H9 (cell line): ENCODE measurements at regions not wholly inside any gene's neighbourhood (a gene's known extent, or its start where the extent isn't known, plus 50 kb on each side); places are given as distances from the start of the nearest gene placed in this dataset.

Experiments used
- DNase-seq: peaks from one replicate; pipeline ENCODE4 v3.0.0-alpha.2; 2017
- H2AFZ ChIP-seq: one replicate; pipeline ENCODE4 v1.6.1; 2013; ENCODE audit warnings: mild to moderate bottlenecking, low read length, control low read depth, moderate library complexity
- H2AK5ac ChIP-seq: 2 replicates; pipeline ENCODE4 v1.6.1; 2013; ENCODE audit warnings: low read length, control low read depth, mixed read lengths; ENCODE audit not compliant: insufficient read length
- H2BK120ac ChIP-seq: one replicate; pipeline ENCODE4 v1.6.1; 2013; ENCODE audit warnings: low read depth, mild to moderate bottlenecking, low read length, control low read depth, inconsistent platforms; ENCODE audit not compliant: poor library complexity, severe bottlenecking
- H2BK12ac ChIP-seq: 2 replicates; pipeline ENCODE4 v1.6.1; 2013; ENCODE audit warnings: low read length, control low read depth, mixed read lengths, low read depth; ENCODE audit not compliant: insufficient read length
- H2BK15ac ChIP-seq: 2 replicates; pipeline ENCODE4 v1.6.1; 2013; ENCODE audit warnings: low read depth, low read length, control low read depth
- H2BK20ac ChIP-seq: one replicate; pipeline ENCODE4 v1.6.1; 2013; ENCODE audit warnings: low read depth, mild to moderate bottlenecking, low read length, control low read depth, inconsistent platforms; ENCODE audit not compliant: poor library complexity, severe bottlenecking
- H2BK5ac ChIP-seq: 2 replicates; pipeline ENCODE4 v1.6.1; 2013; ENCODE audit warnings: low read length, control low read depth, mixed read lengths; ENCODE audit not compliant: insufficient read length
- H3K14ac ChIP-seq: 2 replicates; pipeline ENCODE4 v1.6.1; 2013; ENCODE audit warnings: low read length, control low read depth; ENCODE audit not compliant: insufficient read depth
- H3K18ac ChIP-seq: 2 replicates; pipeline ENCODE4 v1.6.1; 2013; ENCODE audit warnings: low read depth, mild to moderate bottlenecking, mixed read lengths, low read length, control low read depth; ENCODE audit not compliant: insufficient read length
- H3K23ac ChIP-seq: 2 replicates; pipeline ENCODE4 v1.6.1; 2013; ENCODE audit warnings: low read length, control low read depth, mixed read lengths, low read depth; ENCODE audit not compliant: insufficient read length
- H3K23me2 ChIP-seq: 2 replicates; pipeline ENCODE4 v1.6.1; 2013; ENCODE audit warnings: low read depth, mild to moderate bottlenecking, mixed read lengths, low read length, control low read depth; ENCODE audit not compliant: insufficient read length, poor library complexity, severe bottlenecking
- H3K27ac ChIP-seq: 2 replicates; pipeline ENCODE4 v1.5.1; 2013; ENCODE audit warnings: low read length, control low read depth, mixed read lengths, low read depth; ENCODE audit not compliant: insufficient read length
- H3K27me3 ChIP-seq: 2 replicates; pipeline ENCODE4 v1.6.1; 2013; ENCODE audit warnings: low read length, control low read depth, inconsistent platforms; ENCODE audit not compliant: insufficient read depth
- H3K4ac ChIP-seq: 2 replicates; pipeline ENCODE4 v1.6.1; 2013; ENCODE audit warnings: low read depth, mild to moderate bottlenecking, control low read depth, inconsistent platforms, low read length, moderate library complexity
- H3K4me1 ChIP-seq: 2 replicates; pipeline ENCODE4 v1.6.1; 2013; ENCODE audit warnings: low read length, control low read depth, inconsistent platforms; ENCODE audit not compliant: insufficient read depth
- H3K4me2 ChIP-seq: 2 replicates; pipeline ENCODE4 v1.6.1; 2013; ENCODE audit warnings: low read length, control low read depth, mixed read lengths; ENCODE audit not compliant: insufficient read length, insufficient read depth
- H3K56ac ChIP-seq: 2 replicates; pipeline ENCODE4 v1.6.1; 2013; ENCODE audit warnings: low read depth, mild to moderate bottlenecking, mixed read lengths, low read length, control low read depth; ENCODE audit not compliant: insufficient read length
- H3K79me1 ChIP-seq: 2 replicates; pipeline ENCODE4 v1.6.1; 2013; ENCODE audit warnings: low read depth, mild to moderate bottlenecking, moderate library complexity, low read length, control low read depth, inconsistent platforms; ENCODE audit not compliant: insufficient read depth, poor library complexity, severe bottlenecking
- H3K79me2 ChIP-seq: 2 replicates; pipeline ENCODE4 v1.6.1; 2013; ENCODE audit warnings: low read length, control low read depth, inconsistent platforms; ENCODE audit not compliant: insufficient read depth
- H3K9ac ChIP-seq: 2 replicates; pipeline ENCODE4 v1.6.1; 2013; ENCODE audit warnings: low read length, control low read depth, mixed read lengths; ENCODE audit not compliant: insufficient read length; ENCODE audit errors: extremely low read depth
- H3K9me3 ChIP-seq: one replicate; pipeline ENCODE4 v1.6.1; 2013; ENCODE audit warnings: low read depth, low read length, inconsistent platforms; ENCODE audit not compliant: control insufficient read depth
- H3T11ph ChIP-seq: one replicate; pipeline ENCODE4 v1.6.1; 2013; ENCODE audit warnings: mild to moderate bottlenecking, low read length, control low read depth, inconsistent platforms
- H4K20me1 ChIP-seq: one replicate; pipeline ENCODE4 v1.6.1; 2013; ENCODE audit not compliant: control insufficient read depth, insufficient read length, insufficient read depth
- H4K5ac ChIP-seq: 2 replicates; pipeline ENCODE4 v1.6.1; 2013; ENCODE audit warnings: low read depth, mild to moderate bottlenecking, mixed read lengths, low read length, control low read depth; ENCODE audit not compliant: insufficient read length
- H4K8ac ChIP-seq: replicated peaks from 2 replicates; pipeline ENCODE4 v1.6.1; 2013; ENCODE audit warnings: low read length, control low read depth, mixed read lengths, low read depth; ENCODE audit not compliant: insufficient read length
- H4K91ac ChIP-seq: 2 replicates; pipeline ENCODE4 v1.6.1; 2013; ENCODE audit warnings: low read depth, mild to moderate bottlenecking, moderate library complexity, mixed read lengths, low read length, control low read depth; ENCODE audit not compliant: insufficient read length
- H3K27ac Mint-ChIP-seq, 3 experiments: 2 replicates in 2 of 3; 3 replicates in 1 of 3; pipeline ENCODE4 v1.8.0; 2020 to 2021; ENCODE audit warnings: mixed read lengths in 3 of 3, mild to moderate bottlenecking in 1 of 3, moderate library complexity in 1 of 3
- H3K27me3 Mint-ChIP-seq: 2 replicates; pipeline ENCODE4 v1.8.0; 2021; ENCODE audit warnings: low read depth, mild to moderate bottlenecking, moderate library complexity, mixed read lengths
- H3K36me3 Mint-ChIP-seq, 3 experiments: 2 replicates in 2 of 3; 3 replicates in 1 of 3; pipeline ENCODE4 v1.8.0; 2020 to 2021; ENCODE audit warnings: low read depth in 3 of 3, mixed read lengths in 3 of 3; ENCODE audit not compliant: insufficient read depth in 1 of 3
- H3K4me1 Mint-ChIP-seq, 2 experiments: 2 replicates each; pipeline ENCODE4 v1.8.0; 2020; ENCODE audit warnings: mixed read lengths in 2 of 2
- H3K4me3 Mint-ChIP-seq, 2 experiments: 2 replicates in 1 of 2; 3 replicates in 1 of 2; pipeline ENCODE4 v1.8.0; 2020 to 2021; ENCODE audit warnings: mild to moderate bottlenecking in 2 of 2, mixed read lengths in 2 of 2, moderate library complexity in 1 of 2
- H3K9me3 Mint-ChIP-seq, 2 experiments: 2 replicates in 1 of 2; 3 replicates in 1 of 2; pipeline ENCODE4 v1.8.0; 2020; ENCODE audit warnings: mild to moderate bottlenecking in 2 of 2, mixed read lengths in 2 of 2, moderate library complexity in 1 of 2
- CTCF ChIP-seq: fragments of 200-600 bp; sonication (generic); conservative IDR thresholded peaks from 3 replicates; pipeline ENCODE4 v1.8.0; 2021; ENCODE audit warnings: antibody characterized with exemption, mild to moderate bottlenecking
- WGBS: extraction: QIAGEN DNeasy Blood & Tissue Kit; methylation state at CpG from one replicate; pipeline ENCODE4 v1.1.7; 2013; ENCODE audit warnings: missing lambda C conversion rate, low lambda C conversion rate, mixed read lengths; ENCODE audit not compliant: insufficient read length; ENCODE audit errors: extremely low coverage; 5-methylcytosine and 5-hydroxymethylcytosine counted together

- H4K20me1 ChIP-seq: no peaks in the 10 kb centered on the region
- no peaks in the 10 kb centered on the region for H3K79me2 ChIP-seq
- no peak overlapping the region for H3K56ac ChIP-seq
- no peak overlapping the region for H2BK20ac ChIP-seq
- no peak overlapping the region for H4K91ac ChIP-seq
- H2AK5ac ChIP-seq: no peak overlapping the region
- no peaks in the 10 kb centered on the region for H3K4me1 Mint-ChIP-seq
- H3K23ac ChIP-seq: no peak overlapping the region
- H3K27me3 ChIP-seq: no peaks in the 10 kb centered on the region
- H3K27me3 Mint-ChIP-seq: no peaks in the 10 kb centered on the region
- H3K79me1 ChIP-seq: no peaks in the 10 kb centered on the region
- H3K18ac ChIP-seq: no peak overlapping the region
- no peak for DNase-seq
- no peak overlapping the region for H4K5ac ChIP-seq
- H3K9ac ChIP-seq: no peak overlapping the region
- peaks cover 4% of the 10 kb centered on the region in 2 experiments for H3K9me3 Mint-ChIP-seq
- no CpG with 5 or more reads among the region's 5 CpGs for WGBS
- H3K27ac ChIP-seq: no peak overlapping the region
- no peak overlapping the region for H2BK5ac ChIP-seq
- H4K8ac ChIP-seq: no peak overlapping the region
- H3K4me3 Mint-ChIP-seq: no peak overlapping the region
- no peak overlapping the region for H2BK120ac ChIP-seq
- no peaks in the 10 kb centered on the region for H3K9me3 ChIP-seq
- H2AFZ ChIP-seq: peak overlapping the region; percentile 8
- H3K14ac ChIP-seq: no peak overlapping the region
- no peak overlapping the region for H3K4ac ChIP-seq
- H3K36me3 Mint-ChIP-seq: peaks cover 3 to 5% (median 4%) of the 10 kb centered on the region in 3 experiments; a peak in 5 of 7 replicates
- no peaks in the 10 kb centered on the region for H3K4me1 ChIP-seq
- H3K4me2 ChIP-seq: no peak overlapping the region
- TF ChIP-seq CTCF: no peak
- no peak overlapping the region for H3T11ph ChIP-seq
- H2BK15ac ChIP-seq: no peak overlapping the region
- H3K23me2 ChIP-seq: no peaks in the 10 kb centered on the region
- H3K27ac Mint-ChIP-seq: no peak overlapping the region
- H2BK12ac ChIP-seq: no peak overlapping the region
These were observed 350.2 kb upstream of the CELF2 start for GRCh38 chr10:10667466-10667865.
